ENCODE measurements at regions not wholly inside any gene's neighbourhood (a gene's known extent, or its start where the extent isn't known, plus 50 kb on each side); places are given as distances from the start of the nearest gene placed in this dataset.

GRCh38 chr10:20508921-20509320 is 388.2 kb downstream of the NEBL start:
- Histone ChIP-seq H3K27ac (ENCODE audit: insufficient read depth, low read length) (no peak overlapping the region), H3K9me1 (ENCODE audit: insufficient read depth, low read length) (no peaks in the 10 kb centered on the region), H4K8ac (ENCODE audit: low read depth in 2 of 2, low read length in 2 of 2) (no peak overlapping the region), H3K27me3 (ENCODE audit: control insufficient read depth, insufficient read depth, low read length) (no peaks in the 10 kb centered on the region), H3K9ac (ENCODE audit: low read depth, low read length) (no peak overlapping the region), H3K14ac (replicated peaks; ENCODE audit: low read depth, low read length) (no peak overlapping the region), H3K4me2 (ENCODE audit: low read depth, low read length) (no peak overlapping the region), H3K79me1 (ENCODE audit: low read depth in 1 of 2, low read length in 2 of 2) (no peaks in the 10 kb centered on the region), H2AK9ac (replicated peaks; ENCODE audit: low read depth, low read length, poor library complexity) (no peak overlapping the region), H2AFZ (replicated peaks; ENCODE audit: low read length, poor library complexity) (no peak overlapping the region), H3K23ac (ENCODE audit: low read depth, low read length) (no peak overlapping the region), H3K9me3 (ENCODE audit: control insufficient read depth, insufficient read depth, low read length) (peaks cover 14% of the 10 kb centered on the region), H2BK120ac (ENCODE audit: low read depth, low read length) (no peak overlapping the region), H4K5ac (ENCODE audit: low read depth, low read length) (no peak overlapping the region), H2AK5ac (ENCODE audit: low read depth, low read length) (no peak overlapping the region), H2BK20ac (ENCODE audit: low read depth, low read length) (no peak overlapping the region), H3K18ac (ENCODE audit: low read depth, low read length) (no peak overlapping the region), H4K91ac (ENCODE audit: insufficient read depth, low read depth, low read length) (no peak overlapping the region), H3K4ac (ENCODE audit: low read depth, low read length) (no peak overlapping the region), H3K56ac (ENCODE audit: extremely low read depth, insufficient read depth, low read length) (no peak overlapping the region), H2BK15ac (ENCODE audit: low read depth, low read length) (no peak overlapping the region), H4K20me1 (ENCODE audit: insufficient read depth, low read length) (no peaks in the 10 kb centered on the region), H3K36me3 (ENCODE audit: control insufficient read depth, insufficient read depth, low read length) (no peaks in the 10 kb centered on the region), H3K4me3 (ENCODE audit: insufficient read depth, low read depth, low read length) (no peak overlapping the region), H2BK5ac (ENCODE audit: low read depth, low read length, poor library complexity, severe bottlenecking) (no peak overlapping the region), H3K4me1 (ENCODE audit: control insufficient read depth, insufficient read depth, low read length) (no peaks in the 10 kb centered on the region)
- dilution Hi-C loops (cut with HindIII; ENCODE audit: low sequenced_read_pairs, unreplicated experiment) (no loop called here), in situ Hi-C loops (cut with MboI; ENCODE audit: low sequenced_read_pairs) (no loop called here), intact Hi-C loops (cut with micrococcal nuclease) (no loop called here)
- DNase-seq (no peak), ATAC-seq (ENCODE audit: low read depth) (no peak)
- no TSS peak for BruUV-seq (replicated peaks)
- no peak for TF ChIP-seq POLR2A (IDR thresholded peaks at IDR 0.05; ENCODE audit: low read depth, low read length)
- TF ChIP-seq RCOR1 (IDR thresholded peaks at IDR 0.05; ENCODE audit: insufficient replicate concordance, low read length) = no peak
- TF ChIP-seq ELK1 (IDR thresholded peaks at IDR 0.05; ENCODE audit: borderline replicate concordance, low read depth, low read length) = no peak
- POLR2A ChIA-PET (ENCODE audit: unreplicated experiment) = no interaction called here
- CTCF ChIA-PET = no interaction called here

Measured in IMR-90 (cell line).